PC-3 (cell line): ENCODE measurements at regions not wholly inside any gene's neighbourhood (a gene's known extent, or its start where the extent isn't known, plus 50 kb on each side); places are given as distances from the start of the nearest gene placed in this dataset.

Experiments used
- ATAC-seq: fragments of 200-7000 bp; cut with Tn5 transposase; 2 replicates; pipeline ENCODE4 v1.9.1; 2020; ENCODE audit warnings: mild to moderate bottlenecking, moderate library complexity
- BruUV-seq: library from RNA; stranded (reverse); fragments of 400-500 nt; replicated peaks from 2 replicates; lab custom pipeline; 2021; lab: Mats Ljungman, UMichigan
- CTCF ChIA-PET: fragments of 300-600 bp; sonication (Branson Sonifier 250); formaldehyde crosslinking; loops from one replicate; lab custom pipeline; 2022; ENCODE audit warnings: antibody characterized with exemption; lab: Charles Lee
- POLR2A ChIA-PET: fragments of 300-600 bp; sonication (Branson Sonifier 250); formaldehyde crosslinking; loops from one replicate; lab custom pipeline; 2022; ENCODE audit warnings: antibody characterized with exemption; ENCODE audit not compliant: unreplicated experiment; lab: Charles Lee
- DNase-seq: peaks from one replicate; pipeline ENCODE4 v3.0.0-alpha.2; 2015
- H2AFZ ChIP-seq: fragments of 300-600 bp; sonication (generic); 2 replicates; pipeline ENCODE4 v1.6.0; 2016; ENCODE audit warnings: antibody characterized with exemption, low read length
- H3F3A ChIP-seq: fragments of 300-600 bp; sonication (generic); one replicate; pipeline ENCODE4 v1.6.0; 2017; ENCODE audit warnings: antibody characterized with exemption, low read length, control low read depth, mild to moderate bottlenecking; ENCODE audit not compliant: unreplicated experiment
- H3K27ac ChIP-seq: fragments of 300-600 bp; sonication (generic); 2 replicates; pipeline ENCODE4 v1.5.1; 2016; ENCODE audit warnings: mild to moderate bottlenecking, low read length
- H3K27me3 ChIP-seq: fragments of 300-600 bp; sonication (generic); 2 replicates; pipeline ENCODE4 v1.6.1; 2016; ENCODE audit warnings: low read length, mixed read lengths
- H3K36me3 ChIP-seq: fragments of 300-600 bp; sonication (generic); 2 replicates; pipeline ENCODE4 v1.6.1; 2016; ENCODE audit warnings: low read depth, mixed run types, low read length, mixed read lengths
- H3K4me1 ChIP-seq: fragments of 300-600 bp; sonication (generic); 2 replicates; pipeline ENCODE4 v1.5.1; 2016; ENCODE audit warnings: low read length; ENCODE audit not compliant: insufficient read depth
- H3K4me2 ChIP-seq: fragments of 300-600 bp; sonication (generic); 2 replicates; pipeline ENCODE4 v1.6.0; 2016; ENCODE audit warnings: low read length
- H3K4me3 ChIP-seq: fragments of 300-600 bp; sonication (generic); 2 replicates; pipeline ENCODE4 v1.5.1; 2016; ENCODE audit warnings: mild to moderate bottlenecking, low read length, mixed read lengths
- H3K79me2 ChIP-seq: fragments of 300-600 bp; sonication (generic); 2 replicates; pipeline ENCODE4 v1.6.1; 2017; ENCODE audit warnings: low read length, mixed read lengths
- H3K9ac ChIP-seq: fragments of 300-600 bp; sonication (generic); 2 replicates; pipeline ENCODE4 v1.6.0; 2016; ENCODE audit warnings: mild to moderate bottlenecking, low read length
- H3K9me2 ChIP-seq: fragments of 300-600 bp; sonication (generic); replicated peaks from 2 replicates; pipeline ENCODE4 v1.6.1; 2016; ENCODE audit warnings: mixed run types, low read length, mixed read lengths
- H3K9me3 ChIP-seq: fragments of 300-600 bp; sonication (generic); 2 replicates; pipeline ENCODE4 v1.6.1; 2016; ENCODE audit warnings: low read length, mixed read lengths
- H4K20me1 ChIP-seq: fragments of 300-600 bp; sonication (generic); 2 replicates; pipeline ENCODE4 v1.6.1; 2016; ENCODE audit warnings: low read length, mixed read lengths
- EZH2 ChIP-seq: fragments of 300-600 bp; sonication (generic); IDR thresholded peaks from one replicate; pipeline ENCODE4 v1.6.1; 2017; ENCODE audit warnings: antibody characterized with exemption, mild to moderate bottlenecking, low read length; ENCODE audit not compliant: unreplicated experiment
- EZH2phosphoT487 ChIP-seq: fragments of 300-600 bp; sonication (generic); IDR thresholded peaks from 2 replicates; pipeline ENCODE4 v1.6.1; 2018; ENCODE audit warnings: mild to moderate bottlenecking, antibody characterized with exemption, low read length, borderline replicate concordance
- intact Hi-C: fragments of 100-400 bp; cut with micrococcal nuclease; formaldehyde crosslinking; loops from 2 replicates; pipeline ENCODE4 v1.9.0; 2023
- TF ChIP-seq, protein P1 (sequence below): fragments of 300-600 bp; sonication (generic); conservative IDR thresholded peaks from 2 replicates; pipeline ENCODE4 v1.5.1; 2017; ENCODE audit warnings: antibody characterized with exemption, low read depth, mild to moderate bottlenecking, low read length

DNA sequence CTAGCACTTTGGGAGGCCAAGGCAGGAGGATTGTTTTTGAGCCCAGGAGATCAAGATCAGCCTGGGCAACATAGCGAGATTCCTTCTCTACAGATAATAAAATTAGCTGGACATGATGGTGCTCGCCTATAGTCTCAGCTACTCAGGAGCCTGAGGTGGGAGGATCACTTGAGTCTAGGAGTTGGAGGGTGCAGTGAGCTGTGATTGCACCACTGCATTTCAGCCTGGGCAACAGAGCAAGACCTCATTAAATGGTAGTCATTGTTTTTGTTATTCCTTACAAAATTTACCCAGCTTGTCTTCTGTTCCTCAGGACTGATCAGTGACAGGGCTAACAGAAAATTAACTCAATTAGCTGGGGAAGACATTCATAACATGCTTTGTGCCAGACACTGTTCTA lies 104.5 kb downstream of the NDFIP1 start:
- DNase-seq (no peak), ATAC-seq (no peak)
- Histone ChIP-seq H3K79me2 (no peaks in the 10 kb centered on the region), H3K9ac (no peak overlapping the region), H3F3A (no peaks in the 10 kb centered on the region), H3K4me2 (no peak overlapping the region), H4K20me1 (no peaks in the 10 kb centered on the region), H3K9me2 (no peaks in the 10 kb centered on the region), H3K9me3 (no peaks in the 10 kb centered on the region), H3K4me1 (peaks cover 25% of the 10 kb centered on the region), H2AFZ (no peak overlapping the region), H3K36me3 (no peaks in the 10 kb centered on the region), H3K4me3 (no peak overlapping the region), H3K27ac (no peak overlapping the region), H3K27me3 (no peaks in the 10 kb centered on the region)
- POLR2A ChIA-PET: no interaction called here
- no TSS peak for BruUV-seq
- CTCF ChIA-PET: no interaction called here
- TF ChIP-seq EZH2phosphoT487 (no peak), EZH2 (no peak)
- TF ChIP-seq, protein P1, sequence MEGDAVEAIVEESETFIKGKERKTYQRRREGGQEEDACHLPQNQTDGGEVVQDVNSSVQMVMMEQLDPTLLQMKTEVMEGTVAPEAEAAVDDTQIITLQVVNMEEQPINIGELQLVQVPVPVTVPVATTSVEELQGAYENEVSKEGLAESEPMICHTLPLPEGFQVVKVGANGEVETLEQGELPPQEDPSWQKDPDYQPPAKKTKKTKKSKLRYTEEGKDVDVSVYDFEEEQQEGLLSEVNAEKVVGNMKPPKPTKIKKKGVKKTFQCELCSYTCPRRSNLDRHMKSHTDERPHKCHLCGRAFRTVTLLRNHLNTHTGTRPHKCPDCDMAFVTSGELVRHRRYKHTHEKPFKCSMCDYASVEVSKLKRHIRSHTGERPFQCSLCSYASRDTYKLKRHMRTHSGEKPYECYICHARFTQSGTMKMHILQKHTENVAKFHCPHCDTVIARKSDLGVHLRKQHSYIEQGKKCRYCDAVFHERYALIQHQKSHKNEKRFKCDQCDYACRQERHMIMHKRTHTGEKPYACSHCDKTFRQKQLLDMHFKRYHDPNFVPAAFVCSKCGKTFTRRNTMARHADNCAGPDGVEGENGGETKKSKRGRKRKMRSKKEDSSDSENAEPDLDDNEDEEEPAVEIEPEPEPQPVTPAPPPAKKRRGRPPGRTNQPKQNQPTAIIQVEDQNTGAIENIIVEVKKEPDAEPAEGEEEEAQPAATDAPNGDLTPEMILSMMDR: no peak
- intact Hi-C loops: no loop called here

DNA sequence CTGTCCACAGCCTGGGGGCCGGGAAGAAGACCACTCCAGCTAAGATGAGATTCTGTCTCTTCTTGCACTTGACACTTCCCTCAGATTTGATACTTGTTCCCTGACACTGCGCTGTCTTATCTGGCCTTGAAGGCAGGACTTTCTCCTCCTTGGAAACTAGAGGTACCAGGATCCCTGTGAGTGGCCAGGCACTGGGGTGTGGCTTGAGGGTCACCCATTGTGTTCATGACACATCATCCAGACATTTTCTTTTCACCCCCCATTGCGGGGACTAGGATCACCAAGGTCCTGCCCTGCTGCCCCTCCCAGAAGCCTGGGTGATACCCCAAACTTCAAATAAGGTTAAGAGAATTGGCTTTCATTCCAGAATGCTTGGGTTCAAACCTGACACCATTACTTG lies 103.3 kb downstream of the NDFIP1 start:
- ATAC-seq (no peak), DNase-seq (no peak)
- H3K9me2 ChIP-seq: no peaks in the 10 kb centered on the region
- no peaks in the 10 kb centered on the region for H3K79me2 ChIP-seq
- no TSS peak for BruUV-seq
- H3K4me3 ChIP-seq: no peak overlapping the region
- ChIA-PET POLR2A (no interaction called here), CTCF (no interaction called here)
- H3K9me3 ChIP-seq: no peaks in the 10 kb centered on the region
- H3K27ac ChIP-seq: no peak overlapping the region
- H3K36me3 ChIP-seq: no peaks in the 10 kb centered on the region
- no peak overlapping the region for H3K9ac ChIP-seq
- no peak overlapping the region for H3K4me2 ChIP-seq
- peaks cover 23% of the 10 kb centered on the region for H3K4me1 ChIP-seq
- intact Hi-C loops: no loop called here
- H3K27me3 ChIP-seq: no peaks in the 10 kb centered on the region
- H4K20me1 ChIP-seq: no peaks in the 10 kb centered on the region
- TF ChIP-seq, protein P1: no peak
- TF ChIP-seq EZH2 (no peak), EZH2phosphoT487 (no peak)
- H3F3A ChIP-seq: no peaks in the 10 kb centered on the region
- no peak overlapping the region for H2AFZ ChIP-seq

- Histone ChIP-seq H3K27me3 (no peaks in the 10 kb centered on the region), H3K27ac (no peak overlapping the region), H3K79me2 (no peaks in the 10 kb centered on the region), H3K4me2 (no peak overlapping the region), H2AFZ (no peak overlapping the region), H3K36me3 (no peaks in the 10 kb centered on the region), H3K4me3 (no peak overlapping the region), H3K9me2 (no peaks in the 10 kb centered on the region), H3K9me3 (no peaks in the 10 kb centered on the region), H3F3A (no peaks in the 10 kb centered on the region), H4K20me1 (no peaks in the 10 kb centered on the region), H3K9ac (no peak overlapping the region), H3K4me1 (peaks cover 14% of the 10 kb centered on the region)
- CTCF ChIA-PET: no interaction called here
- no peak for TF ChIP-seq EZH2
- TF ChIP-seq, protein P1: no peak
- TF ChIP-seq EZH2phosphoT487: no peak
- POLR2A ChIA-PET: no interaction called here
- ATAC-seq: no peak
- BruUV-seq: no TSS peak
- DNase-seq: no peak
- intact Hi-C loops: no loop called here
Observed at GRCh38 chr5:142210864-142211412, 102.4 kb downstream of the NDFIP1 start.
